BE2C (cell line): ENCODE measurements at regions not wholly inside any gene's neighbourhood (a gene's known extent, or its start where the extent isn't known, plus 50 kb on each side); places are given as distances from the start of the nearest gene placed in this dataset.
"Not testable (repeated sequence)": the region's sequence is repeated elsewhere in the genome, so short reads cannot be mapped to it uniquely, and the experiment has no call there.

ENCODE experiments used
- DNase-seq: peaks from one replicate; pipeline ENCODE4 v3.0.0-alpha.2; 2020
- H3K27me3 ChIP-seq: fragments of 250-450 bp; sonication (Bioruptor Pico); 2 replicates; pipeline ENCODE4 v1.5.1; 2020; ENCODE audit warnings: mild to moderate bottlenecking
- H3K36me3 ChIP-seq: fragments of 250-450 bp; sonication (Bioruptor Pico); 2 replicates; pipeline ENCODE4 v1.5.1; 2020; ENCODE audit warnings: mild to moderate bottlenecking
- H3K4me1 ChIP-seq: fragments of 250-450 bp; sonication (Bioruptor Pico); 2 replicates; pipeline ENCODE4 v1.5.1; 2020
- H3K4me3 ChIP-seq: 2 replicates; pipeline ENCODE4 v1.5.1; 2011; ENCODE audit warnings: low read depth, low read length
- H3K9me3 ChIP-seq: fragments of 250-450 bp; sonication (Bioruptor Pico); 2 replicates; pipeline ENCODE4 v1.5.1; 2020
- TF ChIP-seq, protein P1 (sequence below): IDR thresholded peaks from 2 replicates; pipeline ENCODE4 v1.5.1; 2012; ENCODE audit warnings: mild to moderate bottlenecking, low read depth, low read length

DNA sequence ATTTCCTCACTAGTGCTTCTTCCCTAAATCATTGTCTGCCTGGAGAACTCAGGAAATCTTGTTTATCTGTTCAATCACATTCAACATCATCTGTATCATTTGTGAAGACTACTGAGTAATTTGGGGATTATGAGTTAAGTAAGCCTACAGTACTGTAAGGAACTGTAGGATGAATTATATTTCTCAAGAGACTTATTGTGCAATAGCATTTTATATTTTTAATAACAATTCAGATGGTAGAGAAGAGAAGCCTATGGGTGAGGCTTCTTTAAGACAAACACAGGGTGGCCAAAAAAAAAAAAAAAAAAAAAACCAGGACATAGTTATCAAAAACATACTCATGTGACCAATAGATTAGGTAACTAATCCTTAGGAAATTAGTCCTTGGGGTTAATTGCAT is 282.7 kb downstream of the FAM181B start:
- Histone ChIP-seq H3K4me1 (no peaks in the 10 kb centered on the region), H3K27me3 (no peaks in the 10 kb centered on the region), H3K36me3 (no peaks in the 10 kb centered on the region), H3K4me3 (no peak overlapping the region), H3K9me3 (no peaks in the 10 kb centered on the region)
- no peak for DNase-seq
- TF ChIP-seq, protein P1, sequence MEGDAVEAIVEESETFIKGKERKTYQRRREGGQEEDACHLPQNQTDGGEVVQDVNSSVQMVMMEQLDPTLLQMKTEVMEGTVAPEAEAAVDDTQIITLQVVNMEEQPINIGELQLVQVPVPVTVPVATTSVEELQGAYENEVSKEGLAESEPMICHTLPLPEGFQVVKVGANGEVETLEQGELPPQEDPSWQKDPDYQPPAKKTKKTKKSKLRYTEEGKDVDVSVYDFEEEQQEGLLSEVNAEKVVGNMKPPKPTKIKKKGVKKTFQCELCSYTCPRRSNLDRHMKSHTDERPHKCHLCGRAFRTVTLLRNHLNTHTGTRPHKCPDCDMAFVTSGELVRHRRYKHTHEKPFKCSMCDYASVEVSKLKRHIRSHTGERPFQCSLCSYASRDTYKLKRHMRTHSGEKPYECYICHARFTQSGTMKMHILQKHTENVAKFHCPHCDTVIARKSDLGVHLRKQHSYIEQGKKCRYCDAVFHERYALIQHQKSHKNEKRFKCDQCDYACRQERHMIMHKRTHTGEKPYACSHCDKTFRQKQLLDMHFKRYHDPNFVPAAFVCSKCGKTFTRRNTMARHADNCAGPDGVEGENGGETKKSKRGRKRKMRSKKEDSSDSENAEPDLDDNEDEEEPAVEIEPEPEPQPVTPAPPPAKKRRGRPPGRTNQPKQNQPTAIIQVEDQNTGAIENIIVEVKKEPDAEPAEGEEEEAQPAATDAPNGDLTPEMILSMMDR = no peak

DNA sequence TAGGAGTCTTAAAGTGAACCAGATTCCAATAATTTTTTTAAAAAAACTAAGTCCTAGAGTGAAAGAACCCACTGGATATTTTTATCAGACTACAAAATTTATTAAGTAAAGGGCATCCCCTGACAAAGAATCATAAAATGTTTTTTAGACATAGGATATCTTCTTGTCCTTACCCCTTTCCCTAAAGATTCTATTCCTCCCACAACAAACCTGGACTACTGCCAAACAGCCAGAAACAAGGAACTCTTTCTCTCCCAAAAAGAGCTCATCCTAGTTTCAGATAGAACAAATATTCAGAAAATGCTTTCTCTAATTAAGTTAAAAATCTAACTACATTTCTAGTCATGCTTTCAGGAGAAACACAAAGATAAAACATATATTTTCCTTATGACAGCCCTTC is 327.1 kb downstream of the FAM181B start:
- Histone ChIP-seq H3K4me1 (no peaks in the 10 kb centered on the region), H3K9me3 (no peaks in the 10 kb centered on the region), H3K27me3 (no peaks in the 10 kb centered on the region), H3K36me3 (no peaks in the 10 kb centered on the region), H3K4me3 (no peak overlapping the region)
- TF ChIP-seq, protein P1 = no peak
- DNase-seq = no peak

DNA sequence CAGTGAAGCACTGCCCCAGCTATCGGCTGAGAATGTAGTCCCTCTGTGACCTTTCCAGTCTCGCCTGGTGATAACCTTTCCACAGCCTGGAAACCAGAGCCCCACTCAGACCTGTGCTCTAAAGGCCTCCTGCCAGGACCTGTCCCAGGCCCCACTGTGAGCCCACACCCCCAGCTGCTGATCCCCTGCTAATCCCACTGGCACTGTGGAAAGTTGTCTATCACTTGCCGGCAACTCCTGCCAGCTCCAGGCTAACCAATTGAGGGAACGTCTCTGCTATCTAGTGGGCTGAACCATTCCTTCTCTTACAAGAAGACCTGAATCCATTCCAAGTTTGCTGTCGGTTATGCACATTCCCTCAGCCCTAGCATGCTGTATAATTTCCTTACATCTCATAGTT is 328.2 kb downstream of the FAM181B start:
- H3K9me3 ChIP-seq = no peaks in the 10 kb centered on the region
- no peak overlapping the region for H3K4me3 ChIP-seq
- H3K36me3 ChIP-seq = no peaks in the 10 kb centered on the region
- no peaks in the 10 kb centered on the region for H3K4me1 ChIP-seq
- TF ChIP-seq, protein P1 = no peak
- no peaks in the 10 kb centered on the region for H3K27me3 ChIP-seq
- no peak for DNase-seq

DNA sequence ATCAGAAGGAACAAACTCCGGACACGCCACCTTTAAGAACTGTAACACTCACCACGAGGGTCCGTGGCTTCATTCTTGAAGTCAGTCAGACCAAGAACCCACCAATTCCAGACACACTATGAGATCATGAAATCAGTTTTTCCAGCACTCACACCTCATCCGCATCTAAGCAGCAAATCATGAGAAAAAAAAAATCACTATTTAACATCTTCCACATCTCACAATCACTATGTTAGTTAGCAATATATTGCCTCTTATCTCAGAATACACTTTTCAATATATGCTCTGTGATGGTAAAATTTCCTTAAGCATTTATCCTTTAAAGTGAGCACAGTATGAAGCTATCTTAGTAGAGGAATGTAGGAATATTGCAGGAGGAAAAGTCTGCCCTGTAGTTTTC is 328.7 kb downstream of the FAM181B start:
- TF ChIP-seq, protein P1 = no peak
- no peaks in the 10 kb centered on the region for H3K36me3 ChIP-seq
- no peak for DNase-seq

DNA sequence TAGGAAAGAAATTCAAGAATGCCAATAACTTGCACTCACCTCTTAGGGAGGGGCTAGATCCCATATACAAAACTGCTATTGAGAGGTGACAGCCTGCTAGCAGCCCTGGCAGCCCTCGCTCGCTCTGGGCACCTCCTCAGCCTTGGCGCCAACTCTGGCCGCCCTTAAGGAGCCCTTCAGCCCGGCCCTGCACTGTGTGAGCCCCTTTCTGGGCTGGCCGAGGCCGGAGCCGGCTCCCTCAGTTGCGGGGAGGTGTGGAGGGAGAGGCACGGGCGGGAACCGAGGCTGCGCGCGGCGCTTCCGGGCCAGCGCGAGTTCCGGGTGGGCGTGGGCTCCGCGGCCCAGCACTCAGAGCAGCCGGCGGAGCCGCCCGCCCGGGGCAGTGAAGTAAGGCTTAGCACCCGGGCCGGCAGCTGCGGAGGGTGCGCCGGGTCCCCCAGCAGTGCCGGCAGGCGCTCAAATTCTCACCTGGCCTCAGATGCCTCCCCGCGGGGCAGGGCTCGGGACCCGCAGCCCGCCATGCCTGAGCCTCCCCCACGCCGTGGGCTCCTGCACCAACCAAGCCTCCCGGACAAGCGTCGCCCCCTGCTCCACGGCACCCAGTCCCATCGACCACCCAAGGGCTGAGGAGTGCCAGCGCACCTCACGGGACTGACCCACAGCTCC is 329.9 kb downstream of the FAM181B start:
- TF ChIP-seq, protein P1 = no peak
- Histone ChIP-seq H3K27me3 (no peaks in the 10 kb centered on the region), H3K4me3 (no peak overlapping the region), H3K36me3 (no peaks in the 10 kb centered on the region), H3K4me1 (no peaks in the 10 kb centered on the region), H3K9me3 (no peaks in the 10 kb centered on the region)
- no peak for DNase-seq

More for the DNA sequence above, 328.7 kb downstream of the FAM181B start:
- Histone ChIP-seq H3K4me1 (no peaks in the 10 kb centered on the region), H3K9me3 (no peaks in the 10 kb centered on the region), H3K27me3 (no peaks in the 10 kb centered on the region), H3K4me3 (no peak overlapping the region)

DNA sequence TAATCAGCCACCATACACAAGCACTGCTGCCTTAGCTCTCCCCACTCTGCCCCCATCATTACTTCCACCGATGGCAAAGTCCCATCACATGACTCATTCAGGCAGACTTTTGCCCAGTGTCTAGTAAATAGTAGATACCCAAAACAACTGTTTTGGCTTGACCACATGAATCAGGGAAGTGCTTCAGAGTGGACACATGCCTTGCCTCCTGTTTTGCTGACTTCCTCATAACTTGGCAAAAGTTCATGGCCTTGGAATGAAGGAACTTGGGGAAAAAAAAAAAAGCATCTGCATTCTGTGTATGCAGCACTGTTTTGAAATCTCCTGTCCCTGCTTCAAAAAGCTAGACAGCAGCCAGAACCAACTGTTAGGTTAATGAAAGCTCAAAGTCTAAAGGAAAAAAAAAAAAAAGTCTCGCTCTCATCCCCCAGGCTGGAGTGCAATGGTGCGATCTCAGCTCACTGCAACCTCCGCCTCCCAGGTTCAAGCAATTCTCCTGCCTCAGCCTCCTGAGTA is 335.3 kb downstream of the FAM181B start:
- TF ChIP-seq, protein P1 = no peak
- DNase-seq = no peak
- H3K4me3 ChIP-seq = no peak overlapping the region
- no peaks in the 10 kb centered on the region for H3K9me3 ChIP-seq
- H3K36me3 ChIP-seq = no peaks in the 10 kb centered on the region
- H3K4me1 ChIP-seq = no peaks in the 10 kb centered on the region
- H3K27me3 ChIP-seq = no peaks in the 10 kb centered on the region

DNA sequence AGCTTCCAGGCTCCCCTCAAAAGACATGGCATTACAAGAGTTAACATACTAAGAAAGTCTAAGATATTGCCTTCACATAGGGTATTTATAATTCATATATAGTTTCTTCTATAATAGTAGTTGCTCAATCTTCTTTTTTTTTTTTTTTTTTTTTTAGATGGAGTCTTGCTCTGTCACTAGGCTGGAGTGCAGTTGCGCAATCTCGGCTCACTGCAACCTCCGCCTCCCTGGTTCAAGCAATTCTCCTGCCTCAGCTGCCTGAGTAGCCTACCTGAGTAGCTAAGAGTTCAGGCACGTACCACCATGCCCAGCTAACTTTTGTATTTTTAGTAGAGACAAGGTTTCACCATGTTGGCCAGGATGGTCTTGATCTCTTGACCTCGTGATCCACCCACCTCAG is 337.0 kb downstream of the FAM181B start:
- not testable (repeated sequence) for H3K36me3 ChIP-seq, H3K4me3 ChIP-seq, H3K27me3 ChIP-seq, H3K4me1 ChIP-seq, H3K9me3 ChIP-seq, DNase-seq
